ENCODE measurements at regions not wholly inside any gene's neighbourhood (a gene's known extent, or its start where the extent isn't known, plus 50 kb on each side); places are given as distances from the start of the nearest gene placed in this dataset.

DNA sequence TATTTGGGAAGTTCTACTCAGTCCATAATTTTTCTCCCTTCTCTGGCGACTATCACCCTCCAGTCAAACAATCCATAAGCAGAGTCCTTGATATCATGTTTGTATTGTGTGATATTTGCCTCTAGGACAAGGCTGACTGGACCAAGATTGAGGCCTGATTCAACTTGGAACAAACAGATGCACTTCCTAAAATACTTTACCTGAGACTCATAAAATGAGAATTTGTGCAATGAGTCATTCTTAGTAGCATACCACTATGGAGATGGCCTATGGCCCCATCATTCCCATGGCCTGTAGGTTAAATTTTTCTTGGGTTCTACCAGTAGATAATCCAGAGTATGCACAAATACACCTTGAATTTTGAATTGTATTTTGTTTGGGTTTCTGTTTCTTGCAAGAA lies 74.2 kb upstream of the DMD start:
- no peak for TF ChIP-seq EZH2 (IDR thresholded peaks at IDR 0.05)
- TF ChIP-seq POLR2AphosphoS5 (IDR thresholded peaks at IDR 0.05; ENCODE audit: borderline replicate concordance, low read depth, low read length): no peak
- TF ChIP-seq FOXP2 (optimal IDR thresholded peaks at IDR 0.05; ENCODE audit: control extremely low read depth, extremely low read length, insufficient read depth): no peak

Measured in SK-N-MC (cell line).